ENCODE measurements at regions not wholly inside any gene's neighbourhood (a gene's known extent, or its start where the extent isn't known, plus 50 kb on each side); places are given as distances from the start of the nearest gene placed in this dataset.

- DNase-seq (no peak), ATAC-seq (no peak)
- H3K4me1 ChIP-seq (ENCODE audit: low read depth) = peaks cover 2% of the 10 kb centered on the region
- no peaks in the 10 kb centered on the region for H3K9me3 ChIP-seq
- intact Hi-C loops (cut with DNase I, micrococcal nuclease) = no loop called here
- no peak overlapping the region for H3K4me3 ChIP-seq
- no peak for TF ChIP-seq CTCF (IDR thresholded peaks at IDR 0.05)
- no peaks in the 10 kb centered on the region for H3K36me3 ChIP-seq (ENCODE audit: low read depth)
Measured at GRCh38 chr20:46832555-46832954, 62.1 kb upstream of the EYA2 start.

DNA sequence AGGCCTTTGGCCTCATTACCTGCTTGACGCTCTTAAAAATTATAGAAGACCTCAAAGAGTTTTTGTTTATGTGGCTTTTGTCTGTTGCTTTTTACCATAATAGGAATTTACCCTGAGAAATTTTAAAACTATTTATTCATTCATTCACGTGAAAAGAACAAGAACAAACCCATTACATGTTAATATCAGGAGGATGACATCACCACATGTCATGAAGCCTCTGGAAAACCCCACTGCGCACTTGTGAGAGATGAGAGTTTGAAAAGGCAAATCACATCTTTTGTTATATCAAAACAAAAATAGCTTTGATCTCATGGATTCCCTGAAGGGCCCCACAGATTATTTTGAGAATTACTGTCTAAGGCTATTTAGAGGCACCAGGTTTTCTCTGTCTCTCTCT is 61.3 kb upstream of the EYA2 start:
- intact Hi-C loops (cut with DNase I, micrococcal nuclease) = no loop called here
- no peaks in the 10 kb centered on the region for H3K9me3 ChIP-seq
- ATAC-seq (no peak), DNase-seq (no peak)
- peaks cover 2% of the 10 kb centered on the region for H3K4me1 ChIP-seq (ENCODE audit: low read depth)
- H3K36me3 ChIP-seq (ENCODE audit: low read depth) = no peaks in the 10 kb centered on the region
- H3K4me3 ChIP-seq = no peak overlapping the region
- no peak for TF ChIP-seq CTCF (IDR thresholded peaks at IDR 0.05)

- DNase-seq (no peak), ATAC-seq (no peak)
- Histone ChIP-seq H3K4me3 (no peak overlapping the region), H3K4me1 (ENCODE audit: low read depth) (no peaks in the 10 kb centered on the region), H3K9me3 (no peaks in the 10 kb centered on the region), H3K36me3 (ENCODE audit: low read depth) (no peaks in the 10 kb centered on the region)
- no peak for TF ChIP-seq CTCF (IDR thresholded peaks at IDR 0.05)
- intact Hi-C loops (cut with DNase I, micrococcal nuclease) = no loop called here
Measured at GRCh38 chr20:46835418-46835817, 59.2 kb upstream of the EYA2 start.

DNA sequence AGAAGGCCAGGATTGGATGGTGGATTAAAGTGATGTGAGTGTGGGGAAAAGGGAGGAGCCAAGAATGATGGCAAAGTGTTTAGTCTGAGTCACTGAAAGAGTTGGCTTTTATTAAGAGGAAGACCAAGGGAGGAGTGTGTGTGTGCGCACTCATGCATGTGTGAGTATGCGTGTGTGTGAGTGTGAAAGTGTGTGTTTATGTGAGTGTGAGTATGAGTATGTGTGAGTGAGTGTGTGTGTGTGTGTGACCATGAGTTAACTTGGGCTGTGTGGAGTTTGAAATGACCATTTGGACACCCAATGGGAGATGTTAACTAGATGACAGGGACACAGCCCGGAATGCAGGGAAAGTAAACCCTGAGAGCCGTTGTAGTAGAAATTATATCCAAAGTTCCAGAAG is 57.6 kb upstream of the EYA2 start:
- intact Hi-C loops (cut with DNase I, micrococcal nuclease) = no loop called here
- DNase-seq = no peak
- ATAC-seq = no peak
- TF ChIP-seq CTCF (IDR thresholded peaks at IDR 0.05) = no peak
- Histone ChIP-seq H3K9me3 (no peaks in the 10 kb centered on the region), H3K4me3 (no peak overlapping the region), H3K4me1 (ENCODE audit: low read depth) (no peaks in the 10 kb centered on the region), H3K36me3 (ENCODE audit: low read depth) (no peaks in the 10 kb centered on the region)

- ATAC-seq = no peak
- Histone ChIP-seq H3K9me3 (no peaks in the 10 kb centered on the region), H3K4me1 (ENCODE audit: low read depth) (no peaks in the 10 kb centered on the region), H3K4me3 (no peak overlapping the region), H3K36me3 (ENCODE audit: low read depth) (no peaks in the 10 kb centered on the region)
- no peak for DNase-seq
- TF ChIP-seq CTCF (IDR thresholded peaks at IDR 0.05) = no peak
- intact Hi-C loops (cut with DNase I, micrococcal nuclease) = no loop called here
Measured at GRCh38 chr20:46838011-46838410, 56.6 kb upstream of the EYA2 start.

- DNase-seq (no peak), ATAC-seq (no peak)
- H3K36me3 ChIP-seq (ENCODE audit: low read depth) = no peaks in the 10 kb centered on the region
- no peaks in the 10 kb centered on the region for H3K4me1 ChIP-seq (ENCODE audit: low read depth)
- no peak overlapping the region for H3K4me3 ChIP-seq
- intact Hi-C loops (cut with DNase I, micrococcal nuclease) = no loop called here
- TF ChIP-seq CTCF (IDR thresholded peaks at IDR 0.05) = no peak
- no peaks in the 10 kb centered on the region for H3K9me3 ChIP-seq
Measured at GRCh38 chr20:46840054-46840729, 54.5 kb upstream of the EYA2 start.

Data from mucosa of descending colon (tissue), 3 donors.